Adrenal gland (tissue), 5 donors: ENCODE measurements at regions not wholly inside any gene's neighbourhood (a gene's known extent, or its start where the extent isn't known, plus 50 kb on each side); places are given as distances from the start of the nearest gene placed in this dataset.

Experiments used
- CTCF ChIP-seq, 6 experiments: fragments of 450-650 bp in 4 of 6; fragments of 200-600 bp in 2 of 6; sonication (generic) in 1 of 6; IDR thresholded peaks; 1 replicate in 5 of 6; 2 replicates in 1 of 6; pipeline versions ENCODE4 v1.5.1 to v1.8.0; 2016 to 2021; ENCODE audit warnings: antibody characterized with exemption in 6 of 6, mild to moderate bottlenecking in 2 of 6, moderate library complexity in 1 of 6
- POLR2A ChIP-seq, 2 donors: fragments of 450-650 bp; IDR thresholded peaks; one replicate each; pipeline ENCODE4 v1.6.1; 2017; ENCODE audit warnings: antibody characterized with exemption in 2 of 2, mild to moderate bottlenecking in 2 of 2, moderate library complexity in 1 of 2
- donor health status: DM: no; HTN: no; CAD: no.

GRCh38 chr14:97212399-97212798 lies 415.2 kb downstream of the VRK1 start:
- no peak for TF ChIP-seq POLR2A (IDR thresholded peaks at IDR 0.05)
- no peak for TF ChIP-seq CTCF (IDR thresholded peaks at IDR 0.05)
